Gastrocnemius medialis (tissue), 4 donors: ENCODE measurements at regions not wholly inside any gene's neighbourhood (a gene's known extent, or its start where the extent isn't known, plus 50 kb on each side); places are given as distances from the start of the nearest gene placed in this dataset.

Experiments used
- ATAC-seq, 2 donors: fragments of 150-250 bp; one replicate each; pipeline ENCODE4 v1.9.1; 2016
- DNase-seq, 2 donors: peaks; one replicate each; pipeline ENCODE4 v3.0.0-alpha.2; 2019
- H3K27ac ChIP-seq, 4 donors: fragments of 200-600 bp; sonication (generic); 1 replicate in 1 of 4; 2 replicates in 3 of 4; pipeline ENCODE4 v1.5.1; 2016 to 2018; ENCODE audit warnings: mild to moderate bottlenecking in 2 of 4, moderate library complexity in 1 of 4
- H3K27me3 ChIP-seq, 3 donors: fragments of 200-600 bp; sonication (generic) in 2 of 3; 1 replicate in 1 of 3; 2 replicates in 2 of 3; pipeline versions ENCODE4 v1.5.1 to v1.6.0; 2016 to 2019; ENCODE audit warnings: mild to moderate bottlenecking in 1 of 3, moderate library complexity in 1 of 3
- H3K36me3 ChIP-seq, 2 donors: fragments of 200-600 bp; sonication (generic) in 1 of 2; one replicate each; pipeline ENCODE4 v1.5.1; 2017 to 2018
- H3K4me1 ChIP-seq, 2 donors: fragments of 200-600 bp; sonication (generic) in 1 of 2; one replicate each; pipeline ENCODE4 v1.5.1; 2016 to 2017; ENCODE audit warnings: mild to moderate bottlenecking in 2 of 2
- H3K4me3 ChIP-seq, 4 donors: fragments of 200-600 bp; sonication (generic) in 3 of 4; 1 replicate in 1 of 4; 2 replicates in 3 of 4; pipeline ENCODE4 v1.5.1; 2016 to 2019; ENCODE audit warnings: mild to moderate bottlenecking in 2 of 4
- H3K9me3 ChIP-seq, 3 donors: fragments of 200-600 bp; sonication (generic) in 2 of 3; 1 replicate in 1 of 3; 2 replicates in 2 of 3; pipeline ENCODE4 v1.5.1; 2016 to 2019
- POLR2A ChIP-seq, 2 donors: fragments of 450-650 bp; IDR thresholded peaks; one replicate each; pipeline ENCODE4 v1.6.1; 2017; ENCODE audit warnings: antibody characterized with exemption in 2 of 2, mild to moderate bottlenecking in 2 of 2, moderate library complexity in 2 of 2
- in situ Hi-C, 4 donors: fragments of 200-750 bp; cut with MboI; loops; one replicate each; pipeline versions ENCODE4 v1.15.0 to v1.8.0; 2017; ENCODE audit warnings: low sequenced_read_pairs in 4 of 4
- intact Hi-C: fragments of 100-400 bp; cut with DNase I; formaldehyde crosslinking; loops from one replicate; pipeline ENCODE4 v1.15.1; 2023; ENCODE audit warnings: low total_unique reads
- TF ChIP-seq, protein P1 (sequence below), 5 experiments: fragments of 450-650 bp in 3 of 5; fragments of 200-600 bp in 2 of 5; sonication (generic) in 2 of 5; IDR thresholded peaks in 4 of 5; conservative IDR thresholded peaks in 1 of 5; 1 replicate in 4 of 5; 2 replicates in 1 of 5; pipeline ENCODE4 v1.5.1; 2016 to 2019; ENCODE audit warnings: antibody characterized with exemption in 5 of 5, mild to moderate bottlenecking in 3 of 5, moderate library complexity in 3 of 5

DNA sequence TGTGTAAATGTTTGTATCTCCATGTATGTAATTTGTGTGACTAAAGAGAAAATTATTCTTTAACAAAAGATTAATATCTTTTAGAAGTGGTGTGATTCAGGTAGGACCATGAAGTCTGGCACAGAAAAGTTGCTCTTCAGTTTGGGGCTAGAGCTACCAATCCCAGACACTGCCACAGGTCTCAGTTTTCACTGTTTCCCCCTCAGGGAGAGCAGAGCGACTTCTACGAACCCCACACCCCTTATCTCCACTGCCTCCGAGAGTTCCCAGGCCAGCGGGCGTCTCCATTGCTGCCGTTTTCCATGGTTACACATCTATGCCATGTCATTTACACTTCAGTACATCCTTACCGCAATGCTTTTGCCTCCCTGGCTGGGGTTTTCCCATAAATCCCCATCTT is 93.0 kb upstream of the SMYD2 start:
- Histone ChIP-seq H3K27me3 (peaks cover 34 to 59% (median 34%) of the 10 kb centered on the region in 3 donors), H3K9me3 (no peaks in the 10 kb centered on the region), H3K4me3 (peak overlapping the region in 1 of 4 donors; percentile 62), H3K36me3 (no peaks in the 10 kb centered on the region), H3K27ac (no peak overlapping the region), H3K4me1 (peaks cover 4 to 5% of the 10 kb centered on the region in 2 donors)
- TF ChIP-seq, protein P1, sequence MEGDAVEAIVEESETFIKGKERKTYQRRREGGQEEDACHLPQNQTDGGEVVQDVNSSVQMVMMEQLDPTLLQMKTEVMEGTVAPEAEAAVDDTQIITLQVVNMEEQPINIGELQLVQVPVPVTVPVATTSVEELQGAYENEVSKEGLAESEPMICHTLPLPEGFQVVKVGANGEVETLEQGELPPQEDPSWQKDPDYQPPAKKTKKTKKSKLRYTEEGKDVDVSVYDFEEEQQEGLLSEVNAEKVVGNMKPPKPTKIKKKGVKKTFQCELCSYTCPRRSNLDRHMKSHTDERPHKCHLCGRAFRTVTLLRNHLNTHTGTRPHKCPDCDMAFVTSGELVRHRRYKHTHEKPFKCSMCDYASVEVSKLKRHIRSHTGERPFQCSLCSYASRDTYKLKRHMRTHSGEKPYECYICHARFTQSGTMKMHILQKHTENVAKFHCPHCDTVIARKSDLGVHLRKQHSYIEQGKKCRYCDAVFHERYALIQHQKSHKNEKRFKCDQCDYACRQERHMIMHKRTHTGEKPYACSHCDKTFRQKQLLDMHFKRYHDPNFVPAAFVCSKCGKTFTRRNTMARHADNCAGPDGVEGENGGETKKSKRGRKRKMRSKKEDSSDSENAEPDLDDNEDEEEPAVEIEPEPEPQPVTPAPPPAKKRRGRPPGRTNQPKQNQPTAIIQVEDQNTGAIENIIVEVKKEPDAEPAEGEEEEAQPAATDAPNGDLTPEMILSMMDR (IDR thresholded peaks at IDR 0.05 in 4 of 5, conservative IDR thresholded peaks at IDR 0.05 in 1 of 5) = no peak
- TF ChIP-seq POLR2A (IDR thresholded peaks at IDR 0.05) = no peak
- no peak for DNase-seq
- intact Hi-C loops = no loop called here
- no peak for ATAC-seq
- in situ Hi-C loops = no loop called here

DNA sequence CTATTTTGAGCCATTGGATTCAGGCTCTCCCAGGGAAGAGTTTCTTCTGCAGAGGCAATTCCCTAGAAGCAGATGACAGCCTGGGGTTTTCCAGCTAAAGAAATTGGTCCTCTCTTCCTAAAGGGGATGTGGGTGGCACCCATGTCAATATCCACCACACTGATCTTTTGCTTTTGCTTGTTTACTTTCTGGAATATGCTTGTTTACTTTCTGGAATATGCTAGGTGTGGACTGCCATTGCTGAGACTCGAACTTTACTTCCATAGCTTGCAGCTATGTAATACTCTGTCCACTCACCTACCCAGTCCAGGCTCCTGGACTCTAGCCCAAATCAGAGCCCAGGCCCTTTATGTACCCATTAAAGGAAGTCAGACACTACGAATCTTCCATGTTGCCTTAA is 92.1 kb upstream of the SMYD2 start:
- in situ Hi-C loops = no loop called here
- intact Hi-C loops = no loop called here

DNA sequence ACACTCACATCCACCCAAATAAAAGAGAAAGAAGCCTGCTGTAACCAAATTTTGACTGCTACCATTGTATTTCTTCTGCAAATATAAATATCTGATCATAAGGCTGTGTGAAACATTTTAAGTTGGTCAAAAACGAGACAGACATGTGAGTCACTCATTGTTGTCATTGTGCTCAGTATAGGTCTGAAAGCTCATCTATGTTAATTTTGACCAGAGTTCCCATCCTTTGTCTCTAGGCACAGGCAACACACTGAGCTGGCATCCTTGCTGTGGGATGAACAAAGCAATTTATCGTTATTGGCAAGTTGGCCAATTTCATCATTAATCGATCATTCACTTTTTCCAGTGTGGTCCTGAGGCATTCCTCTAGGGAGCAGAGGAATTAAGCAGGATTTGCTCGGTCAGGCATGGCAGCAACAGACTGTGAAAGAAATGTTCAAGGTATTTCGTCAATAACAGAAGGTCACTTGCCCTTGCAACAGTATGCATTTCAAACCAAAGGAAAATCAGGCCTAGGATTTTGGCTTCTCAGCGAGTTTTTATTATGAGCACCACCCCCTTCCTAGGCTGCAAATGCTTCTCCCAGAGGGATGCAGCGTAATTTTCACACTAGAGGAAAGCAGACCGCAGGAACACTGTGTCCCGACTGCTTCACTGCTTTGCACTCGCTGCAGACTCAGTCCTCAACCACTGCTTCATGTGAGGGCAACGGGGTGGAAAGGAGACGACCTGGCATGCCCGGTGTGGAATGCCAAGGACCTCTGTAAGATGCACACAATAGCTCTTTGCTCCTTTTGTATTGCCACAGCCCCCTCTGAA is 87.9 kb upstream of the SMYD2 start:
- Histone ChIP-seq H3K9me3 (no peaks in the 10 kb centered on the region), H3K27ac (no peak overlapping the region), H3K27me3 (peaks cover 3 to 11% (median 8%) of the 10 kb centered on the region in 3 donors), H3K4me1 (no peaks in the 10 kb centered on the region), H3K36me3 (no peaks in the 10 kb centered on the region), H3K4me3 (no peak overlapping the region)
- intact Hi-C loops = no loop called here
- in situ Hi-C loops = no loop called here
- TF ChIP-seq, protein P1 (IDR thresholded peaks at IDR 0.05 in 4 of 5, conservative IDR thresholded peaks at IDR 0.05 in 1 of 5) = no peak
- no peak for TF ChIP-seq POLR2A (IDR thresholded peaks at IDR 0.05)
- ATAC-seq = peak; percentile 41 to 73
- DNase-seq = peak; percentile 4 to 27

More for the DNA sequence above, 92.1 kb upstream of the SMYD2 start:
- TF ChIP-seq, protein P1 (IDR thresholded peaks at IDR 0.05 in 4 of 5, conservative IDR thresholded peaks at IDR 0.05 in 1 of 5) = no peak
- no peak for TF ChIP-seq POLR2A (IDR thresholded peaks at IDR 0.05)
- Histone ChIP-seq H3K27ac (no peak overlapping the region), H3K4me3 (no peak overlapping the region), H3K27me3 (peaks cover 34 to 52% (median 34%) of the 10 kb centered on the region in 3 donors), H3K4me1 (peaks cover 4 to 5% of the 10 kb centered on the region in 2 donors), H3K36me3 (no peaks in the 10 kb centered on the region), H3K9me3 (no peaks in the 10 kb centered on the region)
- ATAC-seq = no peak
- DNase-seq = no peak

DNA sequence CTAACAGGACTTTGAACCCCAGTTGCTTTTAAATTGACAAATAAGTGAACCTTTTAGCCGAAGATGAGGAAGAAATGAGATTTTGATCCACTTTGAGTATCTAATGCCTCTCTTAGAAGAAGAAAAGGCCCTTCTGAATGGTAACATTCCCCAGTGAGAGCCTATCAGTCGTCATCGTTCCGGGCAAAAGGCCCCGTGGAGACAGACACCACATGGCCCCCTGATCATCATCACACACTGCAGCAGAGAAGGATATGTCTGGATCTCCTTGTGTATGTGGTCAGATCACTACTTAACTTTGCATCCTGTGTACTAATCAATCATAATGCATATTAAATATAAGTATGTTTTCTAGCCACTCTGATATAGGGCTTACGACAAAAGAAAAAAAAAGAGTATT is 87.3 kb upstream of the SMYD2 start:
- Histone ChIP-seq H3K4me1 (no peaks in the 10 kb centered on the region), H3K9me3 (no peaks in the 10 kb centered on the region), H3K4me3 (no peak overlapping the region), H3K36me3 (no peaks in the 10 kb centered on the region), H3K27me3 (peaks cover 0 to 5% (median 4%) of the 10 kb centered on the region in 3 donors), H3K27ac (no peak overlapping the region)
- intact Hi-C loops (no loop called here), in situ Hi-C loops (no loop called here)
- TF ChIP-seq, protein P1 (IDR thresholded peaks at IDR 0.05 in 4 of 5, conservative IDR thresholded peaks at IDR 0.05 in 1 of 5) = no peak
- TF ChIP-seq POLR2A (IDR thresholded peaks at IDR 0.05) = no peak
- ATAC-seq (no peak), DNase-seq (no peak)
